Stimulated activated CD8-positive, alpha-beta memory T cell treated with anti-CD3 and anti-CD28 coated beads, Interleukin-4, amount 100 ng/mL, for 1 hour (primary cell): ENCODE measurements at regions not wholly inside any gene's neighbourhood (a gene's known extent, or its start where the extent isn't known, plus 50 kb on each side); places are given as distances from the start of the nearest gene placed in this dataset.

Experiments used
- DNase-seq, 2 donors: peaks; one replicate each; pipeline ENCODE4 v3.0.0-alpha.2; 2020; ENCODE audit warnings: low read depth in 2 of 2, low spot score in 1 of 2

DNA sequence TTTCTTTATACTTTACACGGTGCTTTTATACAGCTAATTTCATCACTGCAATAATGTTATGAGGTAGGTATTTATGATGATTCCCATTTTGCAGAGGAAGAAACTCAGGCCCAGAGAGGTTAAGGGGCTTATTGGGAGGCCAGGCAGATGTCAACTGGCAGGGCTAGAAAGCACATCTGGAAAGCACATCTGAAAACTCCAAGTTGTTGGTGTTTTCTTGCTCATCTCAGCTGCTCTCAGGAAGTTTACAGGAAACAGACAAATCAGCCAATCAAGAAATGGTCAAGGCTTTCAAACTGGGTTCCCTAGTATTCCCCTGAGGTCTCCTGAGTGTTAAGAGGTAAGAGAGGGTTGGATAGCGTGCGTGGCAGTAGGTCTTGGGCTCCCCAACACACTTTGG lies 124.1 kb upstream of the MED13L start:
- no peak for DNase-seq

- DNase-seq, result no peak
These were observed 124.9 kb upstream of the MED13L start for GRCh38 chr12:116402163-116402939.

- DNase-seq, result no peak
These were observed 126.1 kb upstream of the MED13L start for GRCh38 chr12:116403546-116403945.

DNA sequence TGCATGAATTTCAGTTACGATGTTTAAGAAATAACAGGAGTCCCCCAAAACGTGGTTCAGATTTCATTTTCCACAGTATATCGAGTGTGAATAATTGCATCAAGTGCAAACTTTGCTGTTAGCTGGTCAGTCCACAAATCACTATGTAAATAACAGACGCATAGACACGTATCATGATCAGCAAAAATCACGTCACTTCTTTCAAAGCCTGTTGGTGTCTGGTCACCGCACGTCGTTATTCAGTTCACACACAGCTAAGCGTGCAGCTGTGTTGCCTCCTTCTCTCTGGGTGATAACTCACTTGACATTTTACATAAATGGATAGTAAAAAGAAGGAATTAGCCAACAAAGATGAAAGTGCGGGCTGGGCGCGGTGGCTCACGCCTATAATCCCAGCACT lies 126.8 kb upstream of the MED13L start:
- DNase-seq, result no peak

DNA sequence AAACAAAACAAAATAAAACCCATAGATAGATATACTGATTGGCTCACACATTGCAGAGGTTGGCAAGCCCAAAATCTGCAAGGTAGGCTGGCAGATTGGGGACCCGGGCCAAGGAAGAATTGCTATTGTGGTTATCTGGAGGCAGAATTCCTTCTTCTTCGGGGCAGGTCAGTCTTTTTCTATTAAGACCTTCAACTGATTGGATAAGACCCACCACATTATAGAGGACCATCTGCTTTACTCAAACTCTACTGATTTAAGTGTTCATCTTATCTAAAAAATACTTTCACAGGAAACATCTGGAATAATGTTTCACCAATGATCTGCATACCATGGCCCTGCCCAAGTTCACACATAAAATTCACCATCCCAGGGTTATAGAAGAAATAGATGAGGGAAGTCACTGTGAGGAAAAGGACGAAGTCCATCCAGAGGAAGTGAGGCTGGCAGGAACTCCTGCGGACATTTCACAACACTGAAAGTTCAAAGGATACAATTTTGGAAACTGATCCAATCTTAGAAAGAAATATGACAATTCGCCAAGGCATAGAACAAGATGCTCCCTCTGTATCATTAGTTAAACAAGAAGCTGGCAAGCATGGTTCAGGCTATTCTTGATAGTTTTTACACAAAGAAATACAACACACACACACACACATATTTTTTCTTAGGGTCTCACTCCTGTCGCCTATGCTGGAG lies 127.6 kb upstream of the MED13L start:
- DNase-seq, result no peak

DNA sequence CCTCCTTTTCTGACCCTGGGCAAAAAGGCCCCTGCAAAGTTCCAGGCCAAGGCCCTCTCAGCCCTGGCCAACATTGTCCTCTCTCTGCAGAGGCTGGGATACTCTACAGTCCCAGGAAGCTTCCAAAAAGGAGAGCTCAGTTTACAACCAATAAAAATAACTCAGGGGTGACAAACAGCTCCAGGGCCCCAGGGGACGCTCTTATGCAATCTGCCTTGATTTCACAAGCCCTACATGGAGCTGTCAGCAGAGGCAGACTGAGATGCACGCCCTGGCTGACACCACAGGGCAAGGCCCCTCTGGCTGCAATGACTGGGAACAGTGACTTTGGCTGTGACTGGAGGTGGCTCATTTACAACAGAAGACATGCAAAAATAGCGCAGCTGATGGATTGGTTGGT lies 129.0 kb upstream of the MED13L start:
- DNase-seq, result no peak

DNA sequence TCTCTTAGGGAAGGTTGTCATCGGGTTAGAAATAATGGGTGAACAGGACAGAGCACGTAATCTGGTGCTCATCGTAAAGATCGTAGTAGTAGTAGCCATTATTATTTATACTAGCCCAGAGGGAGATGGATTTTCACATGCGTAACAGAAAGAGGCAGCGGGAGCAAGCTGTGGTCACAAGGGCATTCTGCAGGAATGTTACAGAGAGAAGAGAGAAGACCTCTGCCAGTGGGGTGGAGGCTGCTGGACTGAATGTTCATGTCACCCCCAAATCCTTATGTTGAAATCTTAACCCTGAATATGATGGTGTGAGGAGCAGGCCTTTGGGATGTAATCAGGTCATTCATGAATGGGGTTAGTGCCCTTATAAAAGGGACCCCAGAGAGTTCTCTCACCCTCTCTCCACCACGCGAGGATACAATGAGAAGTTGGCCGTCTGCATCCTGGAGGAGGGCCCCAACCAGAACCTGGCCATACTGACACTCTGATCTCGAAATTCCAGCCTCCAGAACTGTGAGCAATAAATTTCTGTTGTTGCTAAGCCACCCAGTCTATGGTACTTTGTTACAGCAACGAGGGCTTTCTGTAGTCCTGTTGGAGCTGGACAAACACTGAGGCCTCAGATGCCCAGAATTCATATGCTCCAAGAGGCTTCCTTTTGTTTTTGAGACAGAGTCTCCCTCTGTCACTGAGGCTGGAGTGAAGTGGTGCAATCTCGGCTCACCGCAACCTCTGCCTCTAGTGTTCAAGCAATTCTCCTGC lies 131.2 kb upstream of the MED13L start:
- no peak for DNase-seq

GRCh38 chr12:116411977-116412376 lies 134.5 kb upstream of the MED13L start:
- no peak for DNase-seq

DNA sequence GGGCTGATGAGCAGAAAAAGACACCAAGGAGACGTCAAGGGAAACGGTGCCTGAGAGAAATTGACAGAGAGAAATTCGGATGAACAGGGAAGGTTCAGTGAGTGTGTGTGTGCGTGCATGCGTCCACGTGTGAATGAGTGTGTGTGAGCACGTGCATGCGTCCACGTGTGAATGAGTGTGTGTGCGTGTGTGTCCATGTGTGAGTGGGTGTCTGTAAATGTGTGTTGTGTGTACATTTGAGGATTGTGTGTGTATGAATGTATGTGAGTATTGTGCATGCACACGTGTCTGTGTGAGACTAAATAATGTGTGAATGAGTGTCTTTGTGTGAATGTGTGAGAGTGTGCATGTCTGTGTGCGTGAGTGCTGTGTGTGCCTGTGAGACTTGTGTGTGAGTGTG lies 137.4 kb upstream of the MED13L start:
- no peak for DNase-seq

DNA sequence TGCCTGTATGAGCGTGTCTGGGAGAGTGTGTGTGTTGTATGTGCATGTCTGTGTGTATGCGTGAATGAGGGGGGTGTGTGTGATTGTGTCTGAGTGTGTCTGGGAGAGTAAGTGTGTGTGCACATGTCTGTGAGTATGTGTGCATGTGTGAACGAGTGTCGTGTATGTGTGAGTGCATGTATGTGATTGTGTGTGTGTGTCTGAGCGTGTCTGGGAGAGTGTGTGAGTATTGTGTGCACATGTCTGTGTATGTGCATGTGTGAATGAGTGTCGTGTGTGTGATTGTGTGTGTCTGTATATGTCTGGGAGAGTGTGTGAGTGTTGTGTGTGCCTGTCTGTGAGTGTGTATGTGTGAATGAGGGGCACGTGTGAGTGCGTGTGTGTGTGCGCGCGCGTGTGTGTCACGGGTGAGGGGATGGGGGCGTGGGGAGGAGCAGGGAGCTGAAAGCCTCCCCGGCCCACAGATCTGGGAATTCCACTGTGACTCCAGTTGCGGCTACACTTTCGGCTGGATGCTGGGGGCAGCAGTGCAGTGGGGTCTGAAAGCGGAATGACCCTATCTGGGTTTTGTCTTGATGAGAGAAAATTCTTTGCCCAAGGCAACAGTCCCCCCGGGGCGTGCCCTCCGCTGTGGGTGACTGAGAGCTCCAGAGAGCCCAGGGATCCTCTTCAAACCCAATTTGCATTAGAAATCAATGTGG lies 138.1 kb upstream of the MED13L start:
- DNase-seq, result no peak

DNA sequence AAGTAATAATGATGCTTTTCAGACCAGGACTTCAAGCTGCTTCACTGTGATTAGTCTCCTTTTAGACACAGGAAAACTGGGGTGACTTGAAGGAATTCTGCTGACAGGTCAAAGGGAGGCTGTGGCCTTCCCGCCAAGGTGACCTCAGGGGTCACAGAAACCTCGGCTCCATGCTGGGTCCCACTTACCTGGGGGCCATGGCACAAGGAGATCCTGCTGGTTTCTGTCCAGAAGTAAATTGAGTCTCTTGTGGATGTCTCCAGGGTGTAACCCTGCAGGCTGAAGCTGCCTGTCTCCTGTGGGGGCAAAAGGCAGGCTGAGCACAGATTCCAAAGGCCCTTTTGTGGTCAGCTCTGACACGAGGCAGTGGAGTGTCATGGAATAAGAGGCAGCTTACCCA lies 138.7 kb upstream of the MED13L start:
- DNase-seq, result no peak

DNA sequence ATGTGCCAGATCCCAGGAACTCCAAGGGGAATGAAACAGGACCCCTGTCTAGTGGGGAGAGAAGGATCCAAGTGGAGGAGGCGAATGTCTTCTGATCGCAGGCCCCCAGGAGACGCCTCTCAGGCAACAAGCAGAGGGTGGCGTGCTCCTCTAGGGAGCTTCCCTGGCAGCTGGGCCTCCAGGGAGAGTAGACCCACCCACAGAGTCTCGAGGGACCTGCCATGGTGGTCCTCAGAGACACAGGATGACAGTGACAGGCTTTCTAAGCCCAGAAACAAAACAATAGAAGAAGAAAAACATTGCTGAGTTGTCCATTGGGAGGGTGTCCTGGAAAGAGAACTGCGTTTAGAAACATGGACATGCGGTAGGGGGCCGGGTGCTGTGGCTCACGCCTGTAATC lies 140.6 kb upstream of the MAP1LC3B2 start:
- no peak for DNase-seq

DNA sequence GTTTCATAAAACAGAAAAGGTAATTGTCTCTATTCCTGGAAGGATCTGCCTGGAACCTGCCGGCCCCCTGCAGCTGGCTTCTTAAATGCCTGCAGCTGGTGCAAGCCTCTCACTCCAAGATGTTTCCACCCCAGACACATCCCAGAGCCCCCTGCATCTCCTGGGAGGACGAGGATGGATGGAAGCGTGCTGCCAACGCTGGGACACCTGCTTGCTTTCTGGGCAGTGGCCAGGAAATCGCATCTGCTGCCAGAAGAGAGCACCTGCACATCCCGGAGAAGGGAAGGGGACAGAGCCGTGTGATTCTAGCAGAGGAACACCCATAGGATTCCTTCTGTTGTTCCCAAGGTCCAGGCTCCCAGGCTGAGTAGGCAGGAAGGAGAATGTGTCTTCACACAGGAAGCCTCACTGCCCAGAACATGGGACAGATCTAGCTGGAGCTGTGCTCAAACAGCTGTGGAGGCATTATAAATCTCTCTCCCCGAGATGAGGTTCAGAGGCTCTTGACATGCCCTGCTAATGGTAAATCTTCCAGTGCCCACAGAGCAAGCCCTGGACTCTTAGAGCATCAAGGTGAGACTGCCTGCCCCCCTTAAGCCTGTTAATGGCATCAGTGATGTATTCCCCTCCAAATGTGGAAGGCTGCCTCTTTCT lies 138.8 kb upstream of the MAP1LC3B2 start:
- no peak for DNase-seq

- DNase-seq, result no peak
These were observed 137.2 kb upstream of the MAP1LC3B2 start for GRCh38 chr12:116421785-116422538.

GRCh38 chr12:116423094-116423493 lies 136.1 kb upstream of the MAP1LC3B2 start:
- DNase-seq, result no peak

- DNase-seq, result no peak
These were observed 133.7 kb upstream of the MAP1LC3B2 start for GRCh38 chr12:116425256-116426193.

- DNase-seq, result no peak
These were observed 132.6 kb upstream of the MAP1LC3B2 start for GRCh38 chr12:116426391-116427136.

- DNase-seq, result no peak
These were observed 131.8 kb upstream of the MAP1LC3B2 start for GRCh38 chr12:116427200-116427930.
